Naive B cell (primary cell): ENCODE measurements at regions not wholly inside any gene's neighbourhood (a gene's known extent, or its start where the extent isn't known, plus 50 kb on each side); places are given as distances from the start of the nearest gene placed in this dataset.

Experiments used
- ATAC-seq, 2 donors: fragments of 150-1000 bp; cut with Tn5 transposase; 2 replicates each; pipeline ENCODE4 v1.10.0; 2021; ENCODE audit warnings: low read depth in 2 of 2, mild to moderate bottlenecking in 2 of 2, moderate library complexity in 2 of 2
- DNase-seq: peaks from one replicate; pipeline ENCODE4 v3.0.0; 2022
- H3K27ac Mint-ChIP-seq, 6 donors: one replicate each; pipeline ENCODE4 v1.8.0; 2020 to 2022; ENCODE audit warnings: mild to moderate bottlenecking in 6 of 6, mixed read lengths in 6 of 6, moderate library complexity in 5 of 6, inconsistent platforms in 2 of 6
- H3K27me3 Mint-ChIP-seq, 3 donors: one replicate each; pipeline ENCODE4 v1.8.0; 2021 to 2022; ENCODE audit warnings: mixed read lengths in 3 of 3, mild to moderate bottlenecking in 1 of 3
- H3K36me3 Mint-ChIP-seq, 2 donors: one replicate each; pipeline ENCODE4 v1.8.0; 2020 to 2022; ENCODE audit warnings: mixed read lengths in 2 of 2, inconsistent platforms in 1 of 2, mild to moderate bottlenecking in 1 of 2
- H3K4me1 Mint-ChIP-seq, 3 donors: one replicate each; pipeline ENCODE4 v1.8.0; 2020 to 2022; ENCODE audit warnings: mixed read lengths in 3 of 3, inconsistent platforms in 1 of 3, mild to moderate bottlenecking in 1 of 3, moderate library complexity in 1 of 3
- H3K4me3 Mint-ChIP-seq, 8 donors: one replicate each; pipeline ENCODE4 v1.8.0; 2020 to 2022; ENCODE audit warnings: mild to moderate bottlenecking in 8 of 8, mixed read lengths in 8 of 8, moderate library complexity in 8 of 8, inconsistent platforms in 2 of 8
- H3K9me3 Mint-ChIP-seq, 7 donors: one replicate each; pipeline ENCODE4 v1.8.0; 2020 to 2022; ENCODE audit warnings: mixed read lengths in 7 of 7, mild to moderate bottlenecking in 5 of 7, inconsistent platforms in 2 of 7, moderate library complexity in 1 of 7

DNA sequence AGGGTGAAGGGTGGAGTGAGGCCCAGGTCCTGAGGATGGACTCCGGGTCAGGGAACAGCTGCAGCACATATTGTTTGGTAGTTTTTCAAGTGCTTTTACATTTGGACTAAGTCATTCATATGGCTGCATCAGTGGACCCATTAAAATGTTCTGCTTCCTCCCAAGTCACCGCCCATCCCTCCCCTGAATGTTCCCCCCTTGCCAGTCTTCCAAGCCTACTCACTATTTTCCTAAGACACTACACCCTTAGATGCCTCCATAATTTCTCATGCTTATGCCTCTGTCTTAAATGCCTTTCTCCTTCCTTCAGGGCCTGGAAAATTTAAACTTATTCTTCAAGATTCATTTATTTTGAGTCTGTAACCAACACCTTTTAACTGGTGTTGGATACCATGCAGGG is 86.6 kb upstream of the NR4A3 start:
- H3K27me3 Mint-ChIP-seq = peaks cover 0 to 15% (median 3%) of the 10 kb centered on the region in 3 donors
- no peak overlapping the region for H3K27ac Mint-ChIP-seq
- H3K9me3 Mint-ChIP-seq = no peaks in the 10 kb centered on the region
- ATAC-seq (no peak), DNase-seq (no peak)
- H3K4me1 Mint-ChIP-seq = peaks cover 6 to 10% (median 6%) of the 10 kb centered on the region in 3 donors
- no peak overlapping the region for H3K4me3 Mint-ChIP-seq
- no peaks in the 10 kb centered on the region for H3K36me3 Mint-ChIP-seq

DNA sequence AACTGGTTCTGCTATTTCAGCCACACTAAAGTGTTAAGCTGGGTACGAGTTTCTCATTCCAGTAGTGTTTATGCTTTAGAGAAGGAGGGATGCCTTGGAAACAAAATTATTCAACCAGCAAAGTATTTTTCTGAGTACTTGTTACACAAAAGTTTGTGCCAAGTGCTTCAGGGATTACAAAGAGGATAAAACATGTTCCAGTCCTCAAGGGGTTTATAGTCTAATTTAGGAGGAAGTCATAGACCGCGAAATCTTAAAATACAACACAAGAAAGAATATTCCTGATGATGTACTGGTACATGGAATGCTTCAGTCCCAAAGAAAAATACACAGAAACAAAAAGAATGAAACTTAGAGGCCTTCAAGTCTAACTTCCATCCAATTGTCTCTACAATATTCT is 85.4 kb upstream of the NR4A3 start:
- no peak overlapping the region for H3K4me3 Mint-ChIP-seq
- no peaks in the 10 kb centered on the region for H3K9me3 Mint-ChIP-seq
- DNase-seq (no peak), ATAC-seq (no peak)
- peaks cover 6 to 10% (median 6%) of the 10 kb centered on the region in 3 donors for H3K4me1 Mint-ChIP-seq
- peaks cover 0 to 9% (median 0%) of the 10 kb centered on the region in 3 donors for H3K27me3 Mint-ChIP-seq
- no peaks in the 10 kb centered on the region for H3K36me3 Mint-ChIP-seq
- H3K27ac Mint-ChIP-seq = no peak overlapping the region

DNA sequence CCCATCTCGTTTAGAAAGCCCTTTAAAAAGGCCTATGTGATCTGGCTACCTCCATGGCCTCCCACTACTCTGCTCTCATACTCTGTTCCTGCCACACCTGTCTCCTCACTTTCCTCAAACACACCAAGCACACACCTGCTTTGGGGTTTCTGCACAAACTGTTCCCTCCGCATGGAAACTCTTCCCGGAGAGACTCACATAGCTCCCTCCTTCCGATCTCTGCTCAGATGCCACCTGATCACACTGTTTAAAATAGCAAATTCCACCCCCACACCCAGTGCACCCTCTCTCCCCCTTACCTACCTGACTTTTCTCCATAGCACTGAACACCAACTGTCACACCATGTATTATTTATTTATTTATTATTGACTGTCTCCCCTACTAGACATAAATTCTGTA is 84.0 kb upstream of the NR4A3 start:
- ATAC-seq = no peak
- peaks cover 0 to 9% (median 0%) of the 10 kb centered on the region in 3 donors for H3K27me3 Mint-ChIP-seq

DNA sequence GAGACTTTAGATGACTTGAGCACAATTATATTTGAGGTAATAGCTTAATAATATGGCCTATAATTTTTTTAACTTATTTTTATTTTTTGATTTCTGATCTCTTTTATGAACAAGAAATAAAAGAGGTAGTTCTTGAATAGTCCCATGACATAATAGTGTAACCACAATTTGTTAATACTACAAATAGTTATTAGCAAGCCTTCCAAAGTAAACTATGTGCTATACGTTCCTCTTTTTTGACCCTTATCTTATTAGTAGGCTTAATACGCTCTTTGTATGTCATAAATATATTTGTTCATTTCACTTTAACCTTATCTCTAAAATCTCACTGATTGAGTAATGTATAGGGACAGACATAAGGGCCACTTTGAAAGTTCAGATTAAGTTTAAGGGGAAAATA is 78.7 kb upstream of the NR4A3 start:
- Mint-ChIP-seq H3K27ac (no peak overlapping the region), H3K36me3 (no peaks in the 10 kb centered on the region), H3K4me3 (no peak overlapping the region), H3K9me3 (no peaks in the 10 kb centered on the region), H3K27me3 (peaks cover 0 to 4% (median 0%) of the 10 kb centered on the region in 3 donors), H3K4me1 (peaks cover 0 to 6% (median 5%) of the 10 kb centered on the region in 3 donors)
- ATAC-seq (no peak), DNase-seq (no peak)

More for the DNA sequence above, 84.0 kb upstream of the NR4A3 start:
- Mint-ChIP-seq H3K4me3 (no peak overlapping the region), H3K27ac (peak overlapping the region in 2 of 6 donors; percentile 17 to 18), H3K9me3 (no peaks in the 10 kb centered on the region), H3K36me3 (no peaks in the 10 kb centered on the region), H3K4me1 (peaks cover 4 to 5% (median 5%) of the 10 kb centered on the region in 3 donors)
- DNase-seq = no peak

DNA sequence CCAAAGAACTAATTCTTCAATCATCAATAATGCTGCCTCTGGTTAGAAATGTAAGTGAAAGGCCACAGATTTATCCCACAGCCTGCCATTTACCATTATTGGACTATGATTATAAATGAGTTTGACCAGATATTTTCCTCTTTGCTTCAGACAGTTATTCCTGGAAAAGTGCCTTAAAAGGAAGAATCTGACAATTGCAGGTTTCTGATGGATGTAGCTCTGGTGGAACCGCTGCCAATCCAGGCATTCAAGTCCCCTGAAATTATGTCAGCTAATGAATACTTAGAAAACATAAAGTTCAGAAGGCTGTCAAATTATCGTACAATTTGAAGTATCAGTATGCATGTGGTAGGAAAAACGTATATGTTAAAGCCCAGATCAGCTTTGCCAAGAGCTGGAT is 78.2 kb upstream of the NR4A3 start:
- Mint-ChIP-seq H3K4me3 (no peak overlapping the region), H3K27me3 (peaks cover 0 to 4% (median 0%) of the 10 kb centered on the region in 3 donors), H3K36me3 (no peaks in the 10 kb centered on the region), H3K4me1 (peaks cover 0 to 6% (median 5%) of the 10 kb centered on the region in 3 donors), H3K9me3 (no peaks in the 10 kb centered on the region), H3K27ac (no peak overlapping the region)
- DNase-seq = no peak
- no peak for ATAC-seq

DNA sequence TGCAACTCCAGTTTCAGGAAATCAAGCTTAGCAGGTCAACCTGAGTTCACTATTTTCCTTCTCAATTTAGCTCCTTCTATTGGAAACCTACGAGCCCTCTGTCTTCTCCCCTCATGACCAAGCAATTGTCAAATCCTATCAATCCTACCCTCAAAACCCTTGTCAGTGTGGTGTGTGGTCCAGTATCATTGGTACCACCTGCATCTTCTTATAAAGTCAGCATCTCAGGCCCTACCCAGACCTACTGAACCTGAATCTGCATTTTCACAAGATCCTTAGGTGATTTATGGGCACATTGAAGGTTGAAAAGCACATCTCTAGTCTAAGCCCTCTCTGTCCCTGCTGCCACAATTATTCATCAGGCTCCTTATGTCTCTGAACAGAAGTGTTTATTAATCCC is 77.6 kb upstream of the NR4A3 start:
- Mint-ChIP-seq H3K27ac (peak overlapping the region in 1 of 6 donors; percentile 1), H3K9me3 (no peaks in the 10 kb centered on the region), H3K36me3 (no peaks in the 10 kb centered on the region), H3K4me1 (peaks cover 0 to 6% (median 5%) of the 10 kb centered on the region in 3 donors), H3K4me3 (no peak overlapping the region), H3K27me3 (peaks cover 0 to 4% (median 1%) of the 10 kb centered on the region in 3 donors)
- ATAC-seq = no peak
- DNase-seq = no peak

DNA sequence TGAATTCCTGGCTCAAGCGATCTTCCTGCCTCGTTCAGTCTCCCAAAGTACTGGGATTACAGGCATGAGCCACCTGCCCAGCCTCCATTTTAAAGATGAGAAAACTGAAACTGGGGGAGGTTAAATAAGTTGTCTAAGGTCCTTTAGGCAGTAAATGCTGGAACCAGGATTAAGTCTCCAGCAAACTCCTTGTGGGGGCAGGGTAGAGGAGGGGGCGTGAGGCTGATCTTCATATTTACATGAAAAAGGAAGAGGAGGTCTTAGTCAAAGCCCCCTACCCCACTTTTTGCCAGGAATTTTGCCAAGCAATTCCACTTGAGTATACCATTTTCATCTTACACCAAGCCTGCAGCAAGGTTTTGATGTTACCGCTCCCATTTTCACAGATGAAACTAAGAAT is 76.6 kb upstream of the NR4A3 start:
- Mint-ChIP-seq H3K9me3 (no peaks in the 10 kb centered on the region), H3K4me1 (peaks cover 0 to 6% (median 5%) of the 10 kb centered on the region in 3 donors), H3K27ac (no peak overlapping the region), H3K36me3 (no peaks in the 10 kb centered on the region), H3K27me3 (peaks cover 0 to 5% (median 4%) of the 10 kb centered on the region in 3 donors), H3K4me3 (no peak overlapping the region)
- ATAC-seq = no peak
- no peak for DNase-seq

DNA sequence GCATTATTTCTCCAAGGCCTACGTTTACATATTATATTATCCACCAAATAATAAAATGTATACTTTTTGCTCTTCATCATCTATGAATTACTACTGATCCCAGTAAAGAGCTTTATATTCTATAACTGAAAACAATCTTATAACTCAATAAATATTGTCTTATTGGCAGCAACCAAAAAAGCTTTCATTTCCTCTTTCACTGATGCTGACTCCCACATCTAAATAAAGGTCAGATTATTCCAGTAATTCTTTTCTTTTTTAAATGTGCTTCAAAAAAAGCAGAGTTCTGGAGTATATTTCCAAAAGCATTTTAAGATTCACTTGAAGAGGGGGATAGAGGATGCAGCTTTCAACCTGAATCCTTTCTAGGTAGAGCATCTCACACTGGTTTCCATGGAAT is 75.3 kb upstream of the NR4A3 start:
- H3K4me1 Mint-ChIP-seq = peaks cover 0 to 6% (median 5%) of the 10 kb centered on the region in 3 donors

DNA sequence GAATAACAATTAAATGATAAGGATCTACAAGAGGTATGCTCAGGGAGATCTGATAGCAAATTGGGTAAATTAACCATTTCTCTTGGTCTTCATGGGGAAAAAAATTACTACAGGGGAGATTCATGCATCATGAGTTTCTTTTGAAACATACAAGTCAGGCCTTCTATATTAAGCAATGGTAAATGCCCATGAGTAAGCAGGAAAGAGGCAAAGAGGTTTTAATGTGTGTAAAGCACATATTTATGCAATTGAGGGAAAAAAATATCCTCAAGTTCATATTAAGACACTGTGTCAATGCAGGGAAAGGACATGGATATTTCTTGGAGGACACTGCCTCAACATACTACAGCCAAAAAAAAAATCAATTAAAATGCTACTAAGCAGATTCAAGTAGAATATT is 73.4 kb upstream of the NR4A3 start:
- H3K36me3 Mint-ChIP-seq = no peaks in the 10 kb centered on the region
- H3K27ac Mint-ChIP-seq = peak overlapping the region in 1 of 6 donors; percentile 18
- no peak for ATAC-seq
- H3K27me3 Mint-ChIP-seq = peaks cover 0 to 10% (median 5%) of the 10 kb centered on the region in 3 donors
- peaks cover 0 to 6% (median 5%) of the 10 kb centered on the region in 3 donors for H3K4me1 Mint-ChIP-seq
- no peak overlapping the region for H3K4me3 Mint-ChIP-seq
- H3K9me3 Mint-ChIP-seq = no peaks in the 10 kb centered on the region
- no peak for DNase-seq

More for the DNA sequence above, 75.3 kb upstream of the NR4A3 start:
- DNase-seq = no peak
- Mint-ChIP-seq H3K27me3 (peaks cover 0 to 7% (median 5%) of the 10 kb centered on the region in 3 donors), H3K9me3 (no peaks in the 10 kb centered on the region), H3K4me3 (no peak overlapping the region), H3K36me3 (no peaks in the 10 kb centered on the region), H3K27ac (no peak overlapping the region)
- no peak for ATAC-seq

DNA sequence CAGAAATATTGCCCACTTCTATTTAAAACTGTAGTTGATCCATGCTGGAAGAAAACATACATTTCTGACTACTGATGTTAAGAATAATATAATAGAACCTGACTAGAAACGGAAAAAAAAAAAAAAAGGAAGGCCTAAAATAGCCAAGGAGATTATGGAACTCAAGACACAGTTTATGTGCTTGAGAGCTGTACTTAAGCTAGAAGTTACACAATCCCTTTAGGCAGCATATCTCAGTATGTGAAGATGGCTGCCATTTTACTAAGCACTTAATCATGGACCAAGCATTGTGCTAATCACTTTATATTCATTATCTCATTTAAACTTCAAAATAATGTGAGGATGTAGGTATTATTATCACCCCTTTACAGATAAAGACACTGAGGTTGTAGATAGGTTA is 73.0 kb upstream of the NR4A3 start:
- Mint-ChIP-seq H3K4me1 (peaks cover 0 to 6% (median 5%) of the 10 kb centered on the region in 3 donors), H3K9me3 (no peaks in the 10 kb centered on the region), H3K36me3 (no peaks in the 10 kb centered on the region), H3K27ac (peak overlapping the region in 2 of 6 donors; percentile 12 to 18), H3K27me3 (peaks cover 0 to 10% (median 8%) of the 10 kb centered on the region in 3 donors), H3K4me3 (no peak overlapping the region)
- no peak for DNase-seq
- no peak for ATAC-seq

DNA sequence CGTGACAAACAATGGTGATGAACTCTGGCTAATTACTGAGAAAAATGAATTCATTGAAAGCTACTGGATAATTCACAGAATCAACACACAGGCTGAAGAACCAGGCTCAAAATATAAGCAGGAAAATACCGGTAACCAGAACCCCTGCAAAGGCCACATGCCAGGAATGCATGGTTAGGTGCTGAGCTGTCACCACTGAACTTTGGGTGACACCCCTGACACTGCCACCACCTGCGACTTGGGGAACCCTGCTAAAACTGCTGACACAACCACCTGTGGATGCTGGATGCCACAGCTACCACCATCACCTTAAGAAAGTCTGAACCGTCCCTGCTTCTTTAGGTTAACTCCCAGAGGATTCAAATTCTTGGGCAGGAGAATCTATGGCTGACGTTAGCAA is 72.0 kb upstream of the NR4A3 start:
- Mint-ChIP-seq H3K36me3 (no peaks in the 10 kb centered on the region), H3K4me1 (peaks cover 0 to 6% (median 5%) of the 10 kb centered on the region in 3 donors), H3K9me3 (no peaks in the 10 kb centered on the region), H3K27ac (no peak overlapping the region), H3K4me3 (no peak overlapping the region), H3K27me3 (peaks cover 0 to 8% (median 6%) of the 10 kb centered on the region in 3 donors)
- ATAC-seq (no peak), DNase-seq (no peak)

DNA sequence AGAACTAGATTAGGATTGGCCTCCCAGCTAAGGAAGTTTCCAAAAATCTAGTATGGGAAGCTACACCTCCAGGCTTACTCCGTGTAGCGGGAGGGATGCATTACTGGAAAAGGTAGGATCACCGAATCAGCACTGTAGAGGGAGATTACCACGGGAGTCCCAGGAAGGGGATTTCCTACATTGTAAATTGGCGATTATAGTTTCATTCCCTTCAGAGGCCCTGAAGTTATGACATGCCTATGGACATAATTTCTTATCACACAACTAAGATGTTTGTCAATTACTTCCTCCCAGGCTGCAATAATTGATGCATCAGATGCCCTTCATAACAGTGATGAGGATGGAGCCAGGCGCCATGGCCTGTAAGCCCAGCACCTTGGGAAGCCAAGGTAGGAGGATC is 71.2 kb upstream of the NR4A3 start:
- no peak for ATAC-seq

DNA sequence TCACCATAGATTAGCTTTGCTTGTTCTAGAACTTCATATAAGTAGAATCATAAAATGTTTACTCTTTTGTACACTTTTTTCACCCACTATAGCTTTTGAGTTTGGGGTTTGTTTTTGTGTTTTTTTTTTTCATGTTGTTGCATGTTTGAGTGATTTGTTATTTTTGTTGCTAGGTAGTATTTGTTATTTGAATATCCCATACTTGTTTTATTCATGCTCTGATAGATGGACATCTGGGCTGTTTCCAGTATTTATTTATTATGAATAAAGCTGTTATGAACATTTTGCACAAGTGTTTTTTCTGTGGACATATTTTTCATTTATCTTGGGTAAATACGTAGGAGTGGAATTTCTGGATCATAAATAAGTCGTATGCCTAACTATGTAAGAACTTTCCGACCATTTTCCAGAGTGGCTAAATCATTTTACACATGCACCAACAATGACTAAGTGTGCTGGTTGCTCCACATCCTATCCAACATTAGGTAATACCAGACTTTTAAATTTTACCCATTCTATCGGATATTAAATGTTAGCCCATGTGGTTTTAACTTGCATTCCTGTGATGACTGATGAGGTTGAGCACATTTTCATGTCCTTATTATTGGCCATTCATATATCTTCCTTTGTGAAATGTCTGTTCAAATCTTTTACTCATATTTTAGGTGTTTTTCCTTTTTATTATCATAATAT is 69.1 kb upstream of the NR4A3 start:
- Mint-ChIP-seq H3K4me1 (no peaks in the 10 kb centered on the region), H3K27me3 (peaks cover 0 to 8% (median 6%) of the 10 kb centered on the region in 3 donors), H3K9me3 (no peaks in the 10 kb centered on the region), H3K27ac (no peak overlapping the region), H3K4me3 (no peak overlapping the region), H3K36me3 (no peaks in the 10 kb centered on the region)
- no peak for DNase-seq
- ATAC-seq = no peak

More for the DNA sequence above, 71.2 kb upstream of the NR4A3 start:
- H3K27ac Mint-ChIP-seq = no peak overlapping the region
- peaks cover 0 to 6% (median 5%) of the 10 kb centered on the region in 3 donors for H3K4me1 Mint-ChIP-seq
- no peaks in the 10 kb centered on the region for H3K9me3 Mint-ChIP-seq
- H3K27me3 Mint-ChIP-seq = peaks cover 0 to 8% (median 6%) of the 10 kb centered on the region in 3 donors
- DNase-seq = no peak
- no peak overlapping the region for H3K4me3 Mint-ChIP-seq
- H3K36me3 Mint-ChIP-seq = no peaks in the 10 kb centered on the region

DNA sequence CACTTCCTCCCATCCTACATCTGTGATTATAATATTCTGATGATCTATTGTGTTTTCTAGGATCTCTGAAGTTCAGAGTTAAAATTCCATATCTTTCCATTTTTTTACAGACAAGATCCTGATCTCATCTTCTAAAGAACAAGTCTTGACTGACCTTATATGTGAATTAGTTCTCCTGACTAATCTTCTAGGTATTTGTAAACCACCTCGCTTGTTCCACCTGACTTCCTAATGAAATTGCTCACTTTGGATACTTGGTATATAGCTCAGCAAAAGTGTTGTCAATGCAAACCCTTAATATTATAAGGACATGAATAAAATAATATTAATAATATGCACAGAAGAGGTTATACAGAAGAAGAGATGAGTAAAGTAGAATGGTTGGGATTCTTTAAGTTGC is 68.2 kb upstream of the NR4A3 start:
- H3K36me3 Mint-ChIP-seq = no peaks in the 10 kb centered on the region
- ATAC-seq (no peak), DNase-seq (no peak)
- H3K4me3 Mint-ChIP-seq = no peak overlapping the region
- no peaks in the 10 kb centered on the region for H3K9me3 Mint-ChIP-seq
- H3K4me1 Mint-ChIP-seq = no peaks in the 10 kb centered on the region
- H3K27ac Mint-ChIP-seq = no peak overlapping the region
- peaks cover 0 to 8% (median 6%) of the 10 kb centered on the region in 3 donors for H3K27me3 Mint-ChIP-seq
